ENCODE measurements at regions not wholly inside any gene's neighbourhood (a gene's known extent, or its start where the extent isn't known, plus 50 kb on each side); places are given as distances from the start of the nearest gene placed in this dataset.
"Not testable (repeated sequence)": the region's sequence is repeated elsewhere in the genome, so short reads cannot be mapped to it uniquely, and the experiment has no call there.

DNA sequence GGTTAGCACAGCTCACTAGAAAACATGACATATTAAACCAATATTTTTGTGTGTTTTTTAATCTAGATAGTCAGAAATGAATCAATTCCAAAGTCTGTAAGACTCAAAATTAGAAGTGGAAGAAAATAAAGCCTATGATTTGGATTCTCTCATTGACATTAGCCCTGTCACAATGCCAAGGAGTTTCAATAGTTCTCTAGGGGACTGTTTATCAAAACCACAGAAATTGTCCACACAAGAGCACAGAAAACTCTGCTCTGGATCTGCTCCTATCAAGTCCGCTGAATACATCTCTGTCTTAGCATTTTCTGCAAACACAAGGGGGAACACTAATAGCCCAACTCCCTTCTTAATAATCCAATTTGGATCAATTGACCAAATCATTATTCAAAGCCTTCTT, 152.0 kb downstream of the HS3ST3B1 start:
- no peak for DNase-seq

DNA sequence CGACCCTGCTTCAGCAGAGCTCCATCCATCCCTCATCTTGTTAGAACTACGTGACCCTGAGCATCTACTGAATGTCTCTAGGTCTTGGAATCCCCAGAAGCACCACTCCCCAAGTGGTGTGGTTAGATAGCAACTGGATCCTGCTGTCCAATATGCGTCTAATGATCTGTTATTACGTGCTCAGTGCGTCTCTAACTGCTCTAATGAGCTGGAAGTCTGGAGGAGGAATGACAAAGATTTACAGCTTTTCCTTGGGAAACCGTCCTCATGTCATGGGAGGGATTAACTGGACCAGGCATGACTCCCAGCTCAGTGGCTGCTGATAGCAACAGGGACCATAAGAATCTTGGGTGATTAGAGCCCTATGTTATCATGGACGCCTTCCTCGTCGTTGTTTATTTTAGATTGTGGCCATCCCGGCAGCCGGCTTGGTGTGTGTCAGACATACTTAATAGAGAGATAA, 150.9 kb downstream of the HS3ST3B1 start:
- DNase-seq, result no peak

DNA sequence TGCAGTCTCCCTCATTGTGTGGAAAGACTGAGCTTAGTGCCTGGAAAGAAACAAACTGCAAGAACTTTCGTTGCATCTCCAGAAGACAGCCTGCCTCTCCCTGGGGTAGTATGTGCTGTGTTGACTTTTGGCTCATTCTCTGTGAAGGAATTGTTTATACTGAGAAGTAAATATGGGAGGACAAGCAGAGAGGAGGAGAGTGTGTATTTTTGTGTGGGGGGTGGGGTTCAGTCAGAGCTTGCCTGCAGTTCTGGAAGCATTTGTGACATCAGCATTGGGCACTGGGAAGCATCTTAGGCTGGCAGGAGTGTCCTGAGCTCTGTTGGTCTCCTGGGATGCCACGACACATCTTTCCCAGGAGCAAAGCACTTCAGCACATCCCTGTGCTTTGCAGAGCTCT, 147.9 kb downstream of the HS3ST3B1 start:
- DNase-seq, result no peak

DNA sequence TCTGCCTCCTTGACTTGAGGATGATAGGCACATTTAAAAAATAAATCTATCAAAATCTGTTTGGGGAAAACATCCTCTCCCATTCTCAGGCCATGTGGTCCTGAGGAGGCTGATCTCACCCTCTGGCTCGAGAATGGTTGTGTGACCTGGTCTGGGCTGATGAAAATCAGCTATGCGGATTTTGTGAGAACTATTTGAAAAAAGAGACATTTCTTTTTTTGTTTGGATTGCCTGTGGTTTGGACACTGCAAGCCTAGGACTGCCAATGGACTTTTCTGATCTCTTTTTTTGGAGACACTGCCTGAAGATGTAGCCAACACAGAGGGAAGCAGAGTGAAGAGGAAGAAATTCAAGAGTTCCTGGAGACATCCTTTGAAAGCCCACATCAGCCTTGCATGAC, 145.9 kb downstream of the HS3ST3B1 start:
- DNase-seq, result no peak

DNA sequence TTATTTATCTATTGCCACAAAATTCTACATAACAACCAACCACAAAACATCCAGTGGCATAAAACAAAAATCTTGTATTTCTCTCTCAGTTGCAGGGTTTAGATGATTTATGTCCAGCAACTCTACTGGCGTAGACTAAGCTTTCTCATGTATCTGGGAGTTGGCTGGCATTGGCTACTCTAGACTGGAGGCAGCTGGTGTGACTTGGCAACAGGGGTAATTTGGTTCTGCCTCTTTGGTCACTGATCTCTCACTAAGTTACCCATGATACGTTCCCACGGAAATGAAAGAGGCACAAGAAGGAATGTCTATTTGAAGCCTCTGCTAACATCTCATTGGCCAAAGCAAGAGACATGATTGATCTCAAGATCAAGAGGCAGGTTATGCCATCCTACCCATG, 144.0 kb downstream of the HS3ST3B1 start:
- no peak for DNase-seq

DNA sequence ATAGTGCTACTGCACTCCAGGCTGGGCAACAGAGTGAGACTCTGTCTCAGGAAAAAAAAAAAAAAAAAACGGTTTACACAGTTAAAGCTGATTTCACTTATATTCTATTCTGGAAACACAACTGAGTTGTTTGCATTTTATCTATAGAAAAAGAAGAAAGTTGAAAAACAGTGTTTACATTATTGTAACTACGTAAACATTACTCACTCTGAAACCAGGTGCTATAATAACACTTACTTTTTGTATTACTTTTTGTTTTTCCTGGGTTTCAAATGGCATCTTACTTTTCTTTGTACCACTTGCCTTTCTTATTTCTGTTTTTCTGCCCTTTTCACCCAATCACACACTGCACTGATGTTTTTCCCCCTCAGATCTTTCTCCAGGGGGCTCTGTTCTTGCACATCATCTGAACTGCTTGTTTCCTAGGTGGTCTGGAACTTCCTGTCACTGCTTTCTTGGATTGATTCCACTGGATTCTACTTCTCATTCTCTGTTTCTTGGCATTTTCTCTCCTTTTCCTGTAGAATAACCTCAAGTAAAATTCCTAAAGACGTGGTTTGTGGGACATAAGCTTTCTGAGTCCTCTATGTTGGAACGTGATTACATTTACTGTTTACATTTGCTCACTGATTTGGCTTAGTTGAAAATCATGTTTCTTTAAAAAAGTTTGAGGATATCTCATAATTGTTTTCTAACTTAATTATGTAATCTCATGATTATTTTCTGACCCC, 142.1 kb downstream of the HS3ST3B1 start:
- no peak for DNase-seq

DNA sequence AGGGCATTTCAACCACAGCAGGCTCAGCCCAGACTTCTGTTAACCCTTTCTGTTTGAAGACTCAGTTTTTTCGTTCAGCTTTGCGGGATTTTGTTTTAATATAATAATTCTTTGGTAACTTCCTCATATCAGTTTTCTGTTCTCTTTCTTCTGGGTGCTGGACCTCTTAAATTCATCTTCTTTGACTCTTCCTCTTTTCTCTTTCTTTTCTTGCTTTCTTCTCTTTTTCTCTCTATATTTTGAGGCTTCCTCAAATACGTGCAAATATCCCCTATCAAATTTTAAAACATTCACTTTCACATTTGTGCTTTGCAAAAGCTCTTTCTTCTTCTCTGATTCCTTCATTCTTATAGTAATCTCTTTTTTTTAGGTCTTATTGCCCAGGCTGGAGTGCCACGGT, 136.3 kb downstream of the HS3ST3B1 start:
- DNase-seq, result no peak

DNA sequence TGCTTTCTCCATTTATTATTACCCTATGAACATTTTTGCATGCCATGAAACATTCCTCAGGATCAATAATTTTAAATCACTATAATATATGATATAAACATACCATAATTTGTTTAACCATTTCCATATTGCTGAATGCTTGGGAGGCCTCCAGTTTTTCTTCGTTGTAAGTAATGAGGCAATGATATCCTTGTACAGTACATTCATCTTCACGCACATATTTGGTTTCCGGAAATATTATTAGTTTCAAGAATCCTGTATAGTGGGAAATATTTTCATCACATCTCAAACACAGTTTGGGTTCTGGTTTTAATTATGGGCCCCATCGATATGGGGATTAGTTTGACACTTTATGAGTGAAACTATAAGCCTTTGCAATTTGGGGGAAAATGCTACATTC, 135.4 kb downstream of the HS3ST3B1 start:
- no peak for DNase-seq

DNA sequence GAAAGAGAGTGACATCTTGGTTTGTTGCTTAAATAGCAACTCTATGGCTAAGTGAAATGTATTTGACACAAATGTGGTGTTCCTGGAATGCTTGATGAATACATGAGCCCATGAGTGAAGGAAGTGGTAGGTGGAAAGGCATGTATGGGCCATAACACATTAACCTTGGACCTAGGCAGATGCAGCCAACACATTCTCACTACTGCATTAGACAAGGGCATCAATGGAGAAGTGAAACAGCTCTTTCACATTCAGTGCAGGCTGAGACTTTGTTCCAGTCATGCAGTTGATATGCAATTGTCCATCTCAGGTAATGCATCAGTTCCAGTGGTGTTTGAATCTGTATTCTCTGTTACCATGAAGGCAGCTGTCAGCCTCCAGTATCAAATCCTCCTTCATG, 133.6 kb downstream of the HS3ST3B1 start:
- no peak for DNase-seq

DNA sequence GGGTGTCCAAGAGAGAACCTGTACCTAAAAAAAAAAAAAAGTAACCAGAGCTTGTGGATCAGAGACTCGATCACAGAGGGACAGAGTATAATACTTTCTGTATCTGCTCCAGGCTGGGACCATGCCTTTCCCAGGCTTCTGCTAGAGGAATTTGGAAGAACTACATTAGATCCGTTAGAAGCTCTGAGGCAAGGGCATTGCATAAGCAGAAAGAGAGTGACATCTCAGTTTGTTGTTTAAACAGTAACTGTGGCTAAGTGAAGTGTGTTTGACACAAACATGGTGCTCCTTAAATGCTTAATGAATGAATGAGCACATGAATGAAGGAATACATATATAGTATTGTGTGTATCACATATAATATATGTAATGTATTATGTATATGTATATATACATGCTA, 131.2 kb downstream of the HS3ST3B1 start:
- DNase-seq, result no peak

DNA sequence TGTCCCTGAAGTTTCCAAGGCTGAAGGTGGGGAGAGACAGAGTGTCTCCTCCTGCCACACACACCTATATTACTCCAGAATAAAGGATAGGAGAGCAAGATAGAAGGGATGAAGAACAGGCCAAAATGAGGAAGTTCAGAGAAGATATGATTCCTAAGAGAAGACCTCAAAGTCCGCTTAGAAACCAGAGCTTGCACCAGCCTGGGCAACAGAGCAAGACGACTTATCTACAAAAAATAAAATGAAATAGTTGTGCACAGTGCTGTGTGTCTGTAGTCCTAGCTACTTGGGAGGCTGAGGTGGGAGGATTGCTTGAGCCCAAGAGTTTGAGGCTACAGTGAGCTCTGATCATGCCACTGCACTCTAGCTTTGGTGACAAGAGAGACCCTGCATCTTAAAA, 128.2 kb downstream of the HS3ST3B1 start:
- DNase-seq, result no peak

DNA sequence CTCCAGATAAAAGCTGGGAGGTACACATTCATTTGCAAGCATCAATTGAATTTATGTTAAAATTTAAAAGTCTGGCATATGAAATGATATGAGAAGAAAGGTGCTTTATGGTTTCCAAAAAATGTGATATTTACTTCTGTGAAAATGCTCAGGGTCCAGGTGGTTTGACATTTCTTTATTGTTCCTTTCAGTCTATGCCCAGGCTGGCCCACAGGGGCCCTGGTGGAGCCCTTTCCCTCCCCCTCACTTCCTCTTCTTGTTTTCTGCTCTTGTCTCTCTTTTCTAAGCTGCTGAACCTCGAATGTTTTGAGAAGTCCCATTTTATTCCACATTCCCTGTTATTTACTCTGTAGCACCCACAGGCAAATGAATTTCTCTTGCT, 127.8 kb downstream of the HS3ST3B1 start:
- DNase-seq, result no peak

DNA sequence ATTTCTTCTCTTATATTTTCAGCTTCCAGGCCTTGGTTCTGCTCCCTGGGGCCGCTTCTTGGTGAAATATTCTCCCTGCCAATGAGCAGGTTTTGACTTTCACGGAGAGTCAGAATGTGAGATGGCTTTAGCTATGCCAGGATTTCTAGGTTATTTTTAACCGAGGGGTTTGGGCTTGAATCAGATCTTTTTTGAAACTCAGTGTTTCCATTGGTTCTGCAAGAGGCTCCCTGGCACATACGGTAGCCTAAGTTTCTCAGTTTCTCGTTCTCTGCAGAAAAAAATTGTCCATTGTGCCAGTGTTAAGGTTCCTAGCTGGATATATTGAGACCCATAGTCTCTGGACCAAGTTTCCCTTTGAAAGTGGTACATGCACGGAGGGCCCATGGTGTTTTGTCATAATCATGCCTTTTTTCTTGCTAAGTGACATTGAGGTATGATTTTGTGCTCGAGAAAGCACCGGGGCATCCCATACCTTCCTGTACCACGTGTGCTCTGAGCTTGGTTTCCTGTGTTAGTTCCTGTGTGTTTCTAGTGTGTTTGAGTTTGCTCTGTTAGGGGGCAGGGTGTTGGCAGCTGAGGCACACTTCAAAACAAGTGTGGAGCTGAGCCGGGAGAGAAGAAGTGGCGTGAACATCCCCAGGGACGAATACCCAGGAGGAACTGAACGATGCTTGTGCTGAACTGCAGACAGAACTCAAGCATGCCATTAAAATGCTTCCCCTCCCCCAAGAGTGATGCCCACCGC, 127.2 kb downstream of the HS3ST3B1 start:
- no peak for DNase-seq

DNA sequence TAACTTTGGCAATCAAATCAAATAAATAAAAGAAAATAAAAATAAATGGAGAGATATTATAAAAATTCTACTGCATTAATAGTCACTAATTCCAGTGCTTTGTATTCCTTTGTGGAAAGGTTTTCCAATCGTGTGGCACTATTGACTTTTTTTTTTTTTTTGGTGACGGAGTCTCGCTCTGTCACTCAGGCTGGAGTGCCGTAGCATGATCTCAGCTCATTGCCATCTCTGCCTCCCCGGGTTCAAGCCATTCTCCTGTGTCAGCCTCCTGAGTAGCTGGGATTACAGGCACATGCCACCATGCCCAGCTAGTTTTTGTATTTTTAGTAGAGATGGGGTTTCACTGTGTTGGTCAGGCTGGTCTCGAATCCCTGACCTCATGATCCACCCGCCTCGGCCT, 122.3 kb downstream of the HS3ST3B1 start:
- DNase-seq, result not testable (repeated sequence)

DNA sequence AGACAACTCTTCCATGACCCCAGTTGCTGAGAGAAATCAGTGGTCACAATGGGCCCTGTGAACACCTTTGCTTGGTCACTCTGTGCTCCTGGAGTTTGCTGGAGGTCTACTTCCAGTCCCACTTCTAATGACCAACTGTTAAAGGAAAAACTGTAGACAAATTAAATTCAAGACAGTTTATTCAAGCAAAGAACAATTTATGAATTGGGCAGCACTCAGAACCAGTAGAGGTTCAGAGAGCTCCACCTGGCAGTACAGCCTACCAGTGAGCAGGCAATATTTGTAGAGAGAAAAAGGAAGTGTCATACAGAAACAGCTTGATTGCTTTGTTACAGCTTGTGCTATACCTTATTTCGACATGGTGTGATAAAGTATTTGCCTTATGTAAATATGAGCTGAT, 116.5 kb downstream of the HS3ST3B1 start:
- DNase-seq, result no peak

DNA sequence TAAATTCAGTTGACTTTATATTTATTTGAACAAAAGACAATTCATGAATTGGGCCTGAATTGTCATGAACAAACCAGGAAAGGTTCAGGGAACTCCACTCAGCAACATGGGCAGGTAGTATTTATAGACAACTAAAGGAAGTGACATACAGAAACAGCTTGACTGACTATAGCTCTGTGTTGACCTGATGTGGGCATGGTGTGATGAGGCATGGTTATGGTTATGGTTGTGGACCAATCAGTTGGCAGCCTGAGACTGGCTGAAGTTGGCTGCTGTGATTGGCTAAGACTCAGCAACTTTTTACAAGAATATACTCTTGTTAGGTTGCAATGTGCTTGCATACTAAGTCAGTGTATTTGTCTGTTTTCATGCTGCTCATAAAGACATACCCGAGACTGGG, 108.4 kb downstream of the HS3ST3B1 start:
- DNase-seq, result no peak

DNA sequence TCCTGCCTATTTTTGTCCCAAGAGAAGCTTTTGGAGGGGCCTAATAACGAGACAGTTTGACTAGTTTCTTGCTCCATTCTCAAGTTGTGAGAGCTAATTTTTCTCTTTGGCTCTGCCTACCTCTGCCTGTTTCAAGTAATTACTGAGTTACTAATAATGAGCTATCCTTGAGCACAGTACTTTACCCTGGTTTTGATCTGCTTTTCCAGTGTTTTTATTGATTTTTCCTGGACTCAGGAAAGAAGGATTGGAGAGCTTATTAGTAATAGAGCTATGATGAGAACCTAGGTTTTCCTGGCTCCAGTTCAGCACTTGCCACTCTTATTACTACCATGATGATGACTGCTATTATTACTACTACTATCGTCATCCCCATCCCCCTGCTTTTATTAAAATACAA, 106.7 kb downstream of the HS3ST3B1 start:
- no peak for DNase-seq

DNA sequence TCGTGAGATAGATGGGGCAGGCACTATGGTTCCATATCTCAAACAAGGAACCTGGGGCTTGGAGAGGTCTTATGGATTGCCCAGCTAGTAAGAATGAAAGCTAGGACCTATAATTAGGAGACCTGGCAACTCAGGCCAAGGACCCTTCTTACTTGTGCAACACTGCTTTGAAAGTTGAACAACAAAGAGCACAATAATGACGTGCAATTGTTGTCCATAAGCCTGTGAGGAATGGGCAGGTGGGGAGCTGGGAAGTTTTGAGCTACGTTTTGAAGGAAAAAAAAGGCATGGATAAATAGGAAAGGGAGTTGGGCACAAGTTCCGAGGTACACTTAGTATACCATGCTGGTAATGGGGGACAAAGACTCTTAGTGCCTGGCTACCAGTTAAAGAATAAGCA, 104.3 kb downstream of the HS3ST3B1 start:
- no peak for DNase-seq
